OCI-M1 (cell line): ENCODE measurements at regions not wholly inside any gene's neighbourhood (a gene's known extent, or its start where the extent isn't known, plus 50 kb on each side); places are given as distances from the start of the nearest gene placed in this dataset.

Source experiments
- DNase-seq: peaks from one replicate; lab custom pipeline; 2025; lab: John Stamatoyannopoulos, UW

DNA sequence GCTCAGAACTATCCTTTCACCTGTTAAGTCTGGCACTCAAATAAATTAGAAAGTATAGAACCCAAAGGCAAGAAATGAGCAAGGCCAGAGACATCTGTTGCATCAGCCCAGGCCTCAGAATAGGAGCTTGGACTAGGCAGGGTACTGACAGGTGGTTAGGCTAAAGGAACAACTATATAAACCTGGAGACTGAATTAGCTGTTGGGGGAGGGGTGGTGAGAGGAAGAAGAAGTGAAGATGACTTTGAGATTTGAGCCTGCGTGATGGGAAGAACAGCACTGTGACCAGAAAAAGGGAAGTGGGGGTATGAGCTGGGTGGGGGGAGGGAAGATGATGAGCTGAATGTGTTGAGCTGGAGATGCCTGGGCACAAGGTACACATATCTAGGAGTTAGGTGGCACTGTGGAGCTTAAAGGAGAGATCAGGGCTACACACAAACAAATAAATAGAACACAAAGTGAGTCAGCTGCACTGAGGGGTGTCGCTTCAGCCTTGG lies 244.7 kb downstream of the PTEN start:
- peak; percentile 96 for DNase-seq

- DNase-seq: no peak
These were observed 246.9 kb downstream of the PTEN start for GRCh38 chr10:88110355-88110754.

GRCh38 chr10:88110822-88111221 lies 247.4 kb downstream of the PTEN start:
- DNase-seq: no peak

GRCh38 chr10:88111294-88111693 lies 247.9 kb downstream of the PTEN start:
- no peak for DNase-seq

GRCh38 chr10:88113232-88113631 lies 249.8 kb downstream of the PTEN start:
- no peak for DNase-seq

- DNase-seq: no peak
These were observed 250.3 kb downstream of the PTEN start for GRCh38 chr10:88113657-88114272.

- peak; percentile 85 for DNase-seq
These were observed 250.9 kb downstream of the PTEN start for GRCh38 chr10:88114368-88114767.

DNA sequence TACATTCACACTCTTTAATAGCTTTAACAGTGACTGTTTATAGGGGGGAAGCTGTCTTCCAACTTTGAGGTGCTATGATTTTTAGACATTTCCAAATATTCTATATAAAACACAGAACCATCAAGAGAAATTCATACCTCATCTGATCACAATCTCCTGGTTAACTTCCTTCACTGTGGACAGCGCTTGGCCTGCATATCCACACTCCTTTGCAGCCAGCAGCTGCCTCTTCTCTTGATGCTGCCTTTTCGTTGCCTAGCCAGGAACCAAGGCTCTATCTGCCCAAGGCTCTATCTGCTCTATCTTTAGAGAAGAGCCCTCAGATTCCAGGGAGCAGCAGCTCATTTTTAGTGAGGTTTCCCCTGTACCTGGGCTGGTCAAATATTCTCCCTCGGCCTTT lies 252.0 kb downstream of the PTEN start:
- no peak for DNase-seq

GRCh38 chr10:88115968-88116367 lies 252.5 kb downstream of the PTEN start:
- no peak for DNase-seq

- no peak for DNase-seq
These were observed 253.1 kb downstream of the PTEN start for GRCh38 chr10:88116481-88116880.

DNA sequence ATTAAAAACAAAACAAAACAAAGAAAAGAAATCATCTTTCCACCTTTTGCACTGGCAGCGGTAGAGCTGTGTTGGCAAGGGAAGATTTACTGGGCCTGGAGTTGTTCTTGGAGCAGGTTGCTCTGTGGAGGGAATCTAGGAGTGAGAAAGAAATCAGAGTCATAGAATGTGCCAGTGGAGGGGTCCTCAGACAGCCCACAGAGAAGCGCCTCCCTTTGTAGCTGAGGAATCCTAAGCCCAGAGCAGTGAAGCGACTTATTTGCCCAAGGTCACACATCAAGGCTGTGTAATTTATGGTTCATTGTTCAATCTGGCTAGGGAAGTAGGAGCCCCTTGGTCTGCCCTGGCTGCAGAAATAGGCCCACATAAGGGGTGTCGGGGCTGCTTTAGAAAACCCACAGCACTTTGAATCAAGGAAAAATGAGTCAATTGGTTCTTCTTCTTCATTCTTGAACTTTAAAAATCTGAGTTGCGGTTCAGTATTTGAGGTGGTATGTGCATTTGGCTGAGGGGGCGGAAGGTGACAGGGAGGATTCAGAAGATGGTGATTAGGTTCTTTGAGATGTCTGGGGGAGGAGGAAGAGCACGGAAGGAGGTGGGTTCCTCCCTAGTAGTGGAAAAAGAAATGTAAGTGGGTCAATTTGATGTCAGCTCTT lies 253.7 kb downstream of the PTEN start:
- no peak for DNase-seq

DNA sequence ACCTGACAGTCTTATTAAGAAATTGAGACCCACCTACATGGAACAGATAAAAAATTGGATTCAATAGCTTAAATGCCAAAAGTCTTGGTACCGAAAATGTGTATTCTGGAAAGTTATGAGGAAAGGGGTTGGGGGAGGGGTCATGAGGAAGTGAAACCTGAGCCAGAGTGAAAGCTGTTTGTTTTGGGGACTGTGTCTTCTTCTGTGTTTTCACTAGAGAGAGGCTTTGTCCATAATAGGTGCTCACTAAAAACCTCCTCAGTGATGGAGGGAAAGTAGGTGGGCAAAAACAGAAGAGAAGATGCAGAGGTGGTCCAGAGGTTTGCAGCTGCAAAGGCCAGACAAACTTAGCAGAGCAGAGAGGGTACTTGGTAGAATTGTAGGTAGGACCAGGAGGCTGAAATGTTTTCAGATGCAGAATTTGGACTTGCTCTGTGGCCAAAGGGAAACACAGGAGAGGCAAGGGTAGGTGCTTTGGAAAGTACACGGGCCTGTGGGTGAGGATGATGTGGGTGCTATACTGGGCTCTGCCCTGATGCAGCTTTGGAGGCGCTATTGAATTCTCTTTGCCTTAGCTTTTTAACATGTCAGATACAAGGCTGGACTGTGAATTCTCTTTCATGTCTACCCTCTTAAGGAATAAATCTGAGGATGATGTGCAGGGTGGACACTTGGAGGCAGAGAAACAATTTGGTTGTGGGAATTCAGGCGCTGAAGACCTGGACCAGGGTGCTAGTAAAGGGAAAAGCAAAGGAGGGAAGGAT lies 254.6 kb downstream of the PTEN start:
- DNase-seq: peak; percentile 67

- no peak for DNase-seq
These were observed 255.3 kb downstream of the PTEN start for GRCh38 chr10:88118729-88119128.

DNA sequence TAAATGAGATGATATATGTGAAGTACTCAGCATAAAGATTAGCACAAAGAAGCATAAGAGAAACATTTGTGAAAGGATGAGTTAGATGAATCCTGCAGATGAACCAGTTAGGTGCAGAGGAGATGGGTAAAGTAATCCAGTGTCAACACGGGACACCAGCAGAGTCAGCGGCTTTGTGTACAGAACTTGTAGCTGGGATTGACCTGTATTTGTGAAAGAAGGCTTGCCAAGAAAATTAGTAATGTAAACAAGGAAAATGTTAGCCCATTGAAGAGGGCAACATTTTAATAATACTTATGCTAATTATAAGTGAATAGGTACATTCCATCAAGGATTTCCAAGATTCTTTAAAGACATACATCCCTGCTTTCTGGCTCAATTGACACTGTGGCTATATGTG lies 255.7 kb downstream of the PTEN start:
- no peak for DNase-seq

DNA sequence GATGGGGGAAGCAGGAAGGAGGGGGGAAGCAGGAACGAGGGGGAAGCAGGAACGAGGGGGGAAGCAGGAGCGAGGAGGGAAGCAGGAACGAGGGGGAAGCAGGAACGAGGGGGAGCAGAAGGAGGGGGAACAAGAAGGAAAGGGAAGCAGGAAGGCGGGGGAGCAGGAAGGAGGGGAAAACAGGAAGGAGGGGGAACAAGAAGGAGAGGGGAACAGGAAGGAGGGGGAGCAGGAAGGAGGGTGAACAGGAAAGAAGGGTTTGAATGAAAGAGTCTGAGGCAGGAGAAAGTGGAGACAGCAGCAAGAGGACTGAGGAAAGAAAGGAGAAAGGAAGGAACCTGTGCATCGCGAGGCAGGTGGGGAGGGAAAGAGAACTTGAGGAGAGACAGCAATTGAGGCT lies 256.6 kb downstream of the PTEN start:
- DNase-seq: no peak

DNA sequence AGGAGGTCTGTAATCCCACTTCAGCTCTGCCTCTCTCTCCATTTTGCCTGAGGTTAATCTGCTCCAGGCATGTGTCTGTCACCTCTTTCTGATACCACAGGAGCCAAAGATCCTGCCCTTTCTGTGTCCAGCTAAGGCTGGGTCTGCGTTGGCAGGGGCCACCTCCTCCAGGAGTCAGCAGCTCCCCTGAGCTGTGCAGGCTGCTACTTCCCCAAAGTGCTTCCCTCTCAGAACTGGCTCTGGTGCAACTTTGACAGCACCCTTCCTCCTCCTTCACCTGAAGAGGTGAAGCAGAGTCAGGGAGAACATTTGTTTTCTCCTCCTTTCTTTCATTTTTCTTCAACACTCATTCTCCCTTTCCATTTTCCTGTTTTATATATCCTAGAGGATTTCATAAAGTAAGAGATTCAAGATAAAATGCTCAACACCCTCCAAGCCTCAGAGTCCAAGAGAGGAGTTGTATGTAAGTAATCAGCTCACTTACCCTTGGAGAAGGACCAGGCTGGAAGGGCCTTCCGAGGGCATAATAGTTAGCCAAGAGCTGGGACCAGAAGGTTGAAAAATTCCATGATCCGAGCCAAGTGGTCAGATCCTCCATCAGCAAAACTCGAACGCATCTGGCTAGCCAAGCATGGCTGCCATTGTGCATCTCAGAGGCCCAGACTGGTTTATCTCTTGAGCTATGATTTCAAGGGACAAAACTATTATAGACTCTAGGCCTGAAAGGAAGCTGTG lies 257.3 kb downstream of the PTEN start:
- DNase-seq: peak; percentile 41

DNA sequence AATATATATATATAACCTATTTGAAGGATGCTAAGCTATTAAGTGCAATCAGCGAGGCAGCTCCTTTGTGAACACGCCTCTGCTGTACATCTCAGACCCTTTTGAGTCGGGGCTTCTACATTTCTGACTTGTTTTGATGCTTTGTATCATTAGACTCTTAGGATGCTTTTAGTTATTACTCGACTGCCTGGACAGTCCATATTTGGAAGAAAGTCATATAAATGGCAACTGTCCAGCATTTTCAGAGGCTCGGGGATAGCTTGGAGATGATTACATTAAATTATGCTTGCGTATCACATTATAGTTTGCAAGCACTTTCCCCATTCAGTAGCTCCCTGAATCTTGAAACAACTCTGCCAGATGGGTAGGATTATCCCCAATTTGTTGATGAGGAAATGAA lies 257.9 kb downstream of the PTEN start:
- DNase-seq: no peak

DNA sequence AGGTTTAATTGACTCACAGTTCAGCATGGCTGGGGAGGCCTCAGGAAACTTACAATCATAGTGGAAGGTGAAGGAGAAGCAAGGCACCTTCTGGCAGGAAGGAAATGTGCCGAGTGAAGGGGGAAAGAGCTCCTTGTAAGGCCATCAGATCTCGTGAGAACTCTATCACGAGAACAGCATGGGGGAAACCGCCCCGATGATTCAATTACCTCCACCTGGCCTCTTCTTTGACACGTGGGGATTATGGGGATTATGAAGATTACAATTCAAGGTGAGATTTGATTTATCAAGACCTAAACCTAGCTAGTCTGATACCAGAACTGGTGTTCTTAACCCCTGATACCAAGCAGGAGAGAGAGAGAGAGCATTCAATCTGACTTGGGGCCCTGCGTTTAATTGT lies 258.7 kb downstream of the PTEN start:
- no peak for DNase-seq

- DNase-seq: no peak
These were observed 259.2 kb downstream of the PTEN start for GRCh38 chr10:88122576-88122975.

DNA sequence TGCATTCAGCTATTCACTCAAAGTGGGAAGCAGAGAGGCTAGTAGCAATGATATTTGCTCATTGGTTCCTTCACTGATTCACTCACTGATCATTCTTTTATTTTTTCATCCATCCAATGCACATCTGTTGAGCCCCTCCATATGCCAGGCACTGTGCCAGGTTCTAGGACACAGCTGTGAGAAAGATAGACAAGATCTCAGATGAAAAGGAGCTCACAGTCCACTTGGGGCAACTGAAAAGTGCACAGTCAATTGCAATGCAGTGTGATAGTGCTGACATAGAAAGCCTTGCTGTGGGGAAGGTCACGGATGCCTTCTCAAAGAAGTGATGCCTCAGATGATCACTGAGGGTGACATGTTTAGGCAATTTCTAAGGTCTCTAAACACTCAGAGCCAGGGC lies 262.3 kb downstream of the PTEN start:
- no peak for DNase-seq

- no peak for DNase-seq
These were observed 263.3 kb downstream of the PTEN start for GRCh38 chr10:88126699-88127098.

GRCh38 chr10:88127269-88127668 lies 263.8 kb downstream of the PTEN start:
- DNase-seq: no peak

DNA sequence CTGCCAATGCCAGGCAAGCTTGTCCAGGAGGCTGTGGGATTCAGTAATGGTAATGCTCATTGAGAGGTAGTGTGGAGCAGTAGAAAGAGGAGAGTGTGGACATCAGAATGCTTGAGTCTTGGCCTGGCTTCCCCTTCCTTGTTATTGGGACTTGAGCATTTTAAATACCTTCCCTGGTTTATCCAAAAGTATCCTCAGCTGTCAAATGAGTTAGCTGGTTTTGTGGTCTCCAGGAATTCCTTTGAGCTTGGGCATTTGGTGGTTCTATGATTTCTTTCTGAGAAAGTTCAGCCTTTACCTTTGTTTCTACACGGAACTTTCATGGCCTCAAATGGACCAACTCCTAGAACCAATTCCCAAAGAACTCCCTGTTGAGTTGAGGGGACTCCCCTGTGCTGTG lies 264.3 kb downstream of the PTEN start:
- DNase-seq: no peak
